Vagina (tissue), 2 donors: ENCODE measurements at regions not wholly inside any gene's neighbourhood (a gene's known extent, or its start where the extent isn't known, plus 50 kb on each side); places are given as distances from the start of the nearest gene placed in this dataset.

Experiments used
- DNase-seq, 2 donors: peaks; one replicate each; pipeline ENCODE4 v3.0.0-alpha.2; 2017; ENCODE audit errors: extremely low spot score in 2 of 2
- H3K27ac ChIP-seq: fragments of 200-600 bp; sonication (generic); one replicate; pipeline ENCODE4 v1.5.1; 2019
- H3K27me3 ChIP-seq: fragments of 200-600 bp; sonication (generic); one replicate; pipeline ENCODE4 v1.5.1; 2019
- H3K36me3 ChIP-seq, 2 donors: fragments of 200-600 bp; sonication (generic); one replicate each; pipeline ENCODE4 v1.5.1; 2017 to 2019
- H3K4me1 ChIP-seq: fragments of 200-600 bp; sonication (generic); one replicate; pipeline ENCODE4 v1.5.1; 2019
- H3K4me3 ChIP-seq, 2 donors: fragments of 200-600 bp; sonication (generic); 1 replicate in 1 of 2; 2 replicates in 1 of 2; pipeline ENCODE4 v1.5.1; 2016 to 2019
- H3K9me3 ChIP-seq: fragments of 200-600 bp; sonication (generic); one replicate; pipeline ENCODE4 v1.5.1; 2019
- CTCF ChIP-seq, 3 experiments: fragments of 450-650 bp in 2 of 3; fragments of 200-600 bp in 1 of 3; sonication (generic) in 1 of 3; IDR thresholded peaks; one replicate each; pipeline ENCODE4 v1.5.1; 2017 to 2019; ENCODE audit warnings: antibody characterized with exemption in 3 of 3, mild to moderate bottlenecking in 2 of 3, moderate library complexity in 2 of 3
- POLR2A ChIP-seq, 2 donors: fragments of 450-650 bp; IDR thresholded peaks; one replicate each; pipeline ENCODE4 v1.6.1; 2017; ENCODE audit warnings: antibody characterized with exemption in 2 of 2, mild to moderate bottlenecking in 2 of 2, moderate library complexity in 2 of 2
- POLR2AphosphoS5 ChIP-seq, 2 donors: sonication (generic); formaldehyde crosslinking; IDR thresholded peaks; one replicate each; pipeline ENCODE4 v1.9.0; 2017; ENCODE audit warnings: antibody characterized with exemption in 2 of 2, mild to moderate bottlenecking in 2 of 2, low read depth in 1 of 2; ENCODE audit not compliant: insufficient read depth in 1 of 2
- intact Hi-C: fragments of 100-400 bp; cut with DNase I; formaldehyde crosslinking; loops from one replicate; pipeline ENCODE4 v1.15.1; 2023

- TF ChIP-seq POLR2AphosphoS5 (IDR thresholded peaks at IDR 0.05; ENCODE audit: insufficient read depth in 1 of 2, low read depth in 1 of 2), result no peak
- no peak for TF ChIP-seq POLR2A (IDR thresholded peaks at IDR 0.05)
- no peak for TF ChIP-seq CTCF (IDR thresholded peaks at IDR 0.05)
- H3K4me1 ChIP-seq, result no peaks in the 10 kb centered on the region
- DNase-seq, result no peak
- no peak overlapping the region for H3K27ac ChIP-seq
- no peaks in the 10 kb centered on the region for H3K36me3 ChIP-seq
- intact Hi-C loops, result no loop called here
- H3K27me3 ChIP-seq, result no peaks in the 10 kb centered on the region
- no peaks in the 10 kb centered on the region for H3K9me3 ChIP-seq
- H3K4me3 ChIP-seq, result no peak overlapping the region
These were observed 73.3 kb downstream of the TANC2 start for GRCh38 chr17:63039342-63039741.

GRCh38 chr17:63039899-63040602 is 74.0 kb downstream of the TANC2 start:
- no peaks in the 10 kb centered on the region for H3K27me3 ChIP-seq
- no peaks in the 10 kb centered on the region for H3K36me3 ChIP-seq
- intact Hi-C loops, result no loop called here
- no peaks in the 10 kb centered on the region for H3K9me3 ChIP-seq
- H3K27ac ChIP-seq, result no peak overlapping the region
- no peaks in the 10 kb centered on the region for H3K4me1 ChIP-seq
- H3K4me3 ChIP-seq, result no peak overlapping the region
- DNase-seq, result no peak
- no peak for TF ChIP-seq POLR2A (IDR thresholded peaks at IDR 0.05)
- TF ChIP-seq CTCF (IDR thresholded peaks at IDR 0.05), result no peak
- TF ChIP-seq POLR2AphosphoS5 (IDR thresholded peaks at IDR 0.05; ENCODE audit: insufficient read depth in 1 of 2, low read depth in 1 of 2), result no peak

- no peak for DNase-seq
- Histone ChIP-seq H3K27me3 (no peaks in the 10 kb centered on the region), H3K4me3 (no peak overlapping the region), H3K36me3 (no peaks in the 10 kb centered on the region), H3K9me3 (no peaks in the 10 kb centered on the region), H3K27ac (no peak overlapping the region), H3K4me1 (no peaks in the 10 kb centered on the region)
- TF ChIP-seq POLR2AphosphoS5 (IDR thresholded peaks at IDR 0.05; ENCODE audit: insufficient read depth in 1 of 2, low read depth in 1 of 2) (no peak), POLR2A (IDR thresholded peaks at IDR 0.05) (no peak), CTCF (IDR thresholded peaks at IDR 0.05) (no peak)
- intact Hi-C loops, result no loop called here
These were observed 74.8 kb downstream of the TANC2 start for GRCh38 chr17:63040816-63041215.

- no peaks in the 10 kb centered on the region for H3K9me3 ChIP-seq
- no peak for TF ChIP-seq CTCF (IDR thresholded peaks at IDR 0.05)
- no peaks in the 10 kb centered on the region for H3K4me1 ChIP-seq
- H3K36me3 ChIP-seq, result no peaks in the 10 kb centered on the region
- intact Hi-C loops, result no loop called here
- DNase-seq, result no peak
- H3K4me3 ChIP-seq, result no peak overlapping the region
- no peaks in the 10 kb centered on the region for H3K27me3 ChIP-seq
- H3K27ac ChIP-seq, result no peak overlapping the region
These were observed 75.2 kb downstream of the TANC2 start for GRCh38 chr17:63041251-63041650.

- H3K4me3 ChIP-seq, result no peak overlapping the region
- intact Hi-C loops, result no loop called here
- no peak overlapping the region for H3K27ac ChIP-seq
- no peaks in the 10 kb centered on the region for H3K27me3 ChIP-seq
- H3K36me3 ChIP-seq, result no peaks in the 10 kb centered on the region
- H3K4me1 ChIP-seq, result no peaks in the 10 kb centered on the region
- TF ChIP-seq CTCF (IDR thresholded peaks at IDR 0.05) (no peak), POLR2AphosphoS5 (IDR thresholded peaks at IDR 0.05; ENCODE audit: insufficient read depth in 1 of 2, low read depth in 1 of 2) (no peak), POLR2A (IDR thresholded peaks at IDR 0.05) (no peak)
- no peaks in the 10 kb centered on the region for H3K9me3 ChIP-seq
- no peak for DNase-seq
These were observed 75.7 kb downstream of the TANC2 start for GRCh38 chr17:63041722-63042121.
